OCI-LY1 (cell line): ENCODE measurements at regions not wholly inside any gene's neighbourhood (a gene's known extent, or its start where the extent isn't known, plus 50 kb on each side); places are given as distances from the start of the nearest gene placed in this dataset.

Experiments used
- H2AFZ ChIP-seq: fragments of 200-600 bp; sonication (generic), shearing (Covaris generic); 2 replicates; pipeline ENCODE4 v1.6.0; 2014; ENCODE audit warnings: antibody characterized with exemption, mild to moderate bottlenecking, low read length
- H3F3A ChIP-seq: fragments of 200-600 bp; sonication (generic), shearing (Covaris generic); 2 replicates; pipeline ENCODE4 v1.6.0; 2014; ENCODE audit warnings: mild to moderate bottlenecking, antibody characterized with exemption, low read length, moderate library complexity; ENCODE audit not compliant: insufficient read depth
- H3K27ac ChIP-seq: fragments of 200-600 bp; sonication (generic); 2 replicates; pipeline ENCODE4 v1.5.1; 2014; ENCODE audit warnings: low read length, mixed run types, mild to moderate bottlenecking, low read depth; ENCODE audit not compliant: poor library complexity, severe bottlenecking
- H3K27me3 ChIP-seq: fragments of 200-600 bp; sonication (generic); 2 replicates; pipeline ENCODE4 v1.6.0; 2014; ENCODE audit warnings: antibody characterized with exemption, mild to moderate bottlenecking, low read length, moderate library complexity; ENCODE audit not compliant: insufficient read depth
- H3K36me3 ChIP-seq: fragments of 200-600 bp; sonication (generic); 2 replicates; pipeline ENCODE4 v1.6.1; 2014; ENCODE audit warnings: mild to moderate bottlenecking, antibody characterized with exemption, low read length, moderate library complexity, mixed read lengths; ENCODE audit not compliant: insufficient read depth
- H3K4me1 ChIP-seq: fragments of 200-600 bp; sonication (generic); 2 replicates; pipeline ENCODE4 v1.5.1; 2014; ENCODE audit warnings: mild to moderate bottlenecking, low read length, moderate library complexity; ENCODE audit not compliant: insufficient read depth, severe bottlenecking
- H3K4me2 ChIP-seq: fragments of 200-600 bp; sonication (generic), shearing (Covaris generic); 2 replicates; pipeline ENCODE4 v1.6.1; 2014; ENCODE audit warnings: low read length
- H3K4me3 ChIP-seq: fragments of 200-600 bp; sonication (generic); 2 replicates; pipeline ENCODE4 v1.5.1; 2014; ENCODE audit warnings: low read length, low read depth, mild to moderate bottlenecking, mixed read lengths; ENCODE audit not compliant: poor library complexity, severe bottlenecking
- H3K79me2 ChIP-seq: fragments of 200-600 bp; shearing (Covaris generic); 2 replicates; pipeline ENCODE4 v1.6.1; 2016; ENCODE audit warnings: mixed run types, low read length, mixed read lengths; ENCODE audit not compliant: insufficient read depth
- H3K9ac ChIP-seq: fragments of 200-600 bp; sonication (generic), shearing (Covaris generic); 2 replicates; pipeline ENCODE4 v1.6.1; 2014; ENCODE audit warnings: mild to moderate bottlenecking, low read length, mixed read lengths
- H3K9me2 ChIP-seq: fragments of 200-600 bp; sonication (generic), shearing (Covaris generic); 2 replicates; pipeline ENCODE4 v1.6.1; 2014; ENCODE audit warnings: low read depth, mild to moderate bottlenecking, low read length, mixed read lengths
- H3K9me3 ChIP-seq: fragments of 200-600 bp; shearing (Covaris generic); 2 replicates; pipeline ENCODE4 v1.6.1; 2014; ENCODE audit warnings: low read length, mixed read lengths
- H4K20me1 ChIP-seq: fragments of 200-600 bp; sonication (generic), shearing (Covaris generic); 2 replicates; pipeline ENCODE4 v1.6.0; 2016; ENCODE audit warnings: mild to moderate bottlenecking, low read length; ENCODE audit not compliant: insufficient read depth
- CTCF ChIP-seq: fragments of 200-600 bp; sonication (generic), shearing (Covaris generic); IDR thresholded peaks from 2 replicates; pipeline ENCODE4 v1.5.1; 2017; ENCODE audit warnings: mild to moderate bottlenecking, antibody characterized with exemption, low read length, moderate library complexity, mixed read lengths
- EZH2 ChIP-seq: fragments of 200-600 bp; sonication (generic), shearing (Covaris generic); IDR thresholded peaks from 2 replicates; pipeline ENCODE4 v1.8.0; 2017; ENCODE audit warnings: borderline replicate concordance, mixed run types, mild to moderate bottlenecking, antibody characterized with exemption, low read length, moderate library complexity, mixed read lengths

- H3F3A ChIP-seq, result no peaks in the 10 kb centered on the region
- H3K36me3 ChIP-seq, result no peaks in the 10 kb centered on the region
- no peaks in the 10 kb centered on the region for H3K9me2 ChIP-seq
- no peaks in the 10 kb centered on the region for H3K4me1 ChIP-seq
- no peak for TF ChIP-seq EZH2
- TF ChIP-seq CTCF, result no peak
- no peaks in the 10 kb centered on the region for H3K27me3 ChIP-seq
- H3K4me2 ChIP-seq, result no peak overlapping the region
- no peaks in the 10 kb centered on the region for H3K9me3 ChIP-seq
- no peak overlapping the region for H2AFZ ChIP-seq
- no peak overlapping the region for H3K4me3 ChIP-seq
- H4K20me1 ChIP-seq, result no peaks in the 10 kb centered on the region
- no peak overlapping the region for H3K9ac ChIP-seq
- no peak overlapping the region for H3K27ac ChIP-seq
- H3K79me2 ChIP-seq, result no peaks in the 10 kb centered on the region
Measured at GRCh38 chr5:4191703-4192102, 596.1 kb downstream of the IRX1 start.

- Histone ChIP-seq H3F3A (no peaks in the 10 kb centered on the region), H3K9me2 (no peaks in the 10 kb centered on the region), H3K4me2 (no peak overlapping the region), H3K36me3 (no peaks in the 10 kb centered on the region), H3K27me3 (no peaks in the 10 kb centered on the region), H3K79me2 (no peaks in the 10 kb centered on the region), H2AFZ (no peak overlapping the region), H3K4me3 (no peak overlapping the region), H3K4me1 (no peaks in the 10 kb centered on the region), H3K9me3 (no peaks in the 10 kb centered on the region), H4K20me1 (no peaks in the 10 kb centered on the region), H3K27ac (no peak overlapping the region), H3K9ac (no peak overlapping the region)
- no peak for TF ChIP-seq CTCF
- TF ChIP-seq EZH2, result no peak
Measured at GRCh38 chr5:4192111-4192510, 596.5 kb downstream of the IRX1 start.

DNA sequence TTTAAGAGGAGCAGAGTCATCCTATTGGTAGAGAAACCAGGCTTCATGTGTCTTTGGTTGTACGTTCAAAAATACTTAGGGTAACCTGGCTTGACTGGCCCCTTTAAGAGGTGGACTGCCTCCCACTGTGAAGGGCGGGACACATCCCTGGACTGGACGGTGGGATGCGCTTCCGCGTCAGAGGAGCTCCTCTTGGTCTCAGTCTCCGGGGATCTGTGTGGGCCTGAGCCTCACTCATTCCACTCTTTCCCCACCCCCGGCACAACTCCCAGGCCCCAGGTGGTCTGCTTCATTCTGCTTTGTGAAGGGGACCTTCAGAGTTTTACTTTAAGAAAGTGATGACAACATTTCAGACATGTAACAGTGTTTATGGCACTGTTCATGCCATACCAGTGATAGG, 601.1 kb downstream of the IRX1 start:
- Histone ChIP-seq H4K20me1 (no peaks in the 10 kb centered on the region), H3K36me3 (no peaks in the 10 kb centered on the region), H2AFZ (no peak overlapping the region), H3K27me3 (no peaks in the 10 kb centered on the region), H3K9ac (no peak overlapping the region), H3K9me2 (no peaks in the 10 kb centered on the region), H3K4me3 (no peak overlapping the region), H3K79me2 (no peaks in the 10 kb centered on the region), H3K4me2 (no peak overlapping the region), H3F3A (no peaks in the 10 kb centered on the region), H3K4me1 (no peaks in the 10 kb centered on the region), H3K9me3 (no peaks in the 10 kb centered on the region), H3K27ac (no peak overlapping the region)
- TF ChIP-seq CTCF (no peak), EZH2 (no peak)
